ENCODE measurements at regions not wholly inside any gene's neighbourhood (a gene's known extent, or its start where the extent isn't known, plus 50 kb on each side); places are given as distances from the start of the nearest gene placed in this dataset.

GRCh38 chr2:217195658-217196446, 336.0 kb upstream of the TNP1 start:
- TF ChIP-seq, protein P1, sequence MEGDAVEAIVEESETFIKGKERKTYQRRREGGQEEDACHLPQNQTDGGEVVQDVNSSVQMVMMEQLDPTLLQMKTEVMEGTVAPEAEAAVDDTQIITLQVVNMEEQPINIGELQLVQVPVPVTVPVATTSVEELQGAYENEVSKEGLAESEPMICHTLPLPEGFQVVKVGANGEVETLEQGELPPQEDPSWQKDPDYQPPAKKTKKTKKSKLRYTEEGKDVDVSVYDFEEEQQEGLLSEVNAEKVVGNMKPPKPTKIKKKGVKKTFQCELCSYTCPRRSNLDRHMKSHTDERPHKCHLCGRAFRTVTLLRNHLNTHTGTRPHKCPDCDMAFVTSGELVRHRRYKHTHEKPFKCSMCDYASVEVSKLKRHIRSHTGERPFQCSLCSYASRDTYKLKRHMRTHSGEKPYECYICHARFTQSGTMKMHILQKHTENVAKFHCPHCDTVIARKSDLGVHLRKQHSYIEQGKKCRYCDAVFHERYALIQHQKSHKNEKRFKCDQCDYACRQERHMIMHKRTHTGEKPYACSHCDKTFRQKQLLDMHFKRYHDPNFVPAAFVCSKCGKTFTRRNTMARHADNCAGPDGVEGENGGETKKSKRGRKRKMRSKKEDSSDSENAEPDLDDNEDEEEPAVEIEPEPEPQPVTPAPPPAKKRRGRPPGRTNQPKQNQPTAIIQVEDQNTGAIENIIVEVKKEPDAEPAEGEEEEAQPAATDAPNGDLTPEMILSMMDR (IDR thresholded peaks at IDR 0.05) = no peak
- TF ChIP-seq ZFX (IDR thresholded peaks at IDR 0.05; ENCODE audit: borderline replicate concordance) = no peak
